Body of pancreas (tissue), 4 donors: ENCODE measurements at regions not wholly inside any gene's neighbourhood (a gene's known extent, or its start where the extent isn't known, plus 50 kb on each side); places are given as distances from the start of the nearest gene placed in this dataset.

Source experiments
- POLR2A ChIP-seq, 3 donors: fragments of 450-650 bp; IDR thresholded peaks; one replicate each; pipeline ENCODE4 v1.6.1; 2016; ENCODE audit warnings: antibody characterized with exemption in 3 of 3, mild to moderate bottlenecking in 2 of 3
- TF ChIP-seq, protein P1 (sequence below), 7 experiments: fragments of 450-650 bp in 4 of 7; fragments of 200-600 bp in 3 of 7; sonication (generic) in 3 of 7; IDR thresholded peaks; one replicate each; pipeline ENCODE4 v1.5.1; 2016 to 2019; ENCODE audit warnings: antibody characterized with exemption in 7 of 7

GRCh38 chr5:159508344-159508743 is 178.1 kb upstream of the IL12B start:
- TF ChIP-seq, protein P1, sequence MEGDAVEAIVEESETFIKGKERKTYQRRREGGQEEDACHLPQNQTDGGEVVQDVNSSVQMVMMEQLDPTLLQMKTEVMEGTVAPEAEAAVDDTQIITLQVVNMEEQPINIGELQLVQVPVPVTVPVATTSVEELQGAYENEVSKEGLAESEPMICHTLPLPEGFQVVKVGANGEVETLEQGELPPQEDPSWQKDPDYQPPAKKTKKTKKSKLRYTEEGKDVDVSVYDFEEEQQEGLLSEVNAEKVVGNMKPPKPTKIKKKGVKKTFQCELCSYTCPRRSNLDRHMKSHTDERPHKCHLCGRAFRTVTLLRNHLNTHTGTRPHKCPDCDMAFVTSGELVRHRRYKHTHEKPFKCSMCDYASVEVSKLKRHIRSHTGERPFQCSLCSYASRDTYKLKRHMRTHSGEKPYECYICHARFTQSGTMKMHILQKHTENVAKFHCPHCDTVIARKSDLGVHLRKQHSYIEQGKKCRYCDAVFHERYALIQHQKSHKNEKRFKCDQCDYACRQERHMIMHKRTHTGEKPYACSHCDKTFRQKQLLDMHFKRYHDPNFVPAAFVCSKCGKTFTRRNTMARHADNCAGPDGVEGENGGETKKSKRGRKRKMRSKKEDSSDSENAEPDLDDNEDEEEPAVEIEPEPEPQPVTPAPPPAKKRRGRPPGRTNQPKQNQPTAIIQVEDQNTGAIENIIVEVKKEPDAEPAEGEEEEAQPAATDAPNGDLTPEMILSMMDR (IDR thresholded peaks at IDR 0.05): no peak
- TF ChIP-seq POLR2A (IDR thresholded peaks at IDR 0.05): no peak
